OCI-LY1 (cell line): ENCODE measurements at regions not wholly inside any gene's neighbourhood (a gene's known extent, or its start where the extent isn't known, plus 50 kb on each side); places are given as distances from the start of the nearest gene placed in this dataset.

Experiments
- CTCF ChIP-seq: fragments of 200-600 bp; sonication (generic), shearing (Covaris generic); IDR thresholded peaks from 2 replicates; pipeline ENCODE4 v1.5.1; 2017; ENCODE audit warnings: mild to moderate bottlenecking, antibody characterized with exemption, low read length, moderate library complexity, mixed read lengths
- EZH2 ChIP-seq: fragments of 200-600 bp; sonication (generic), shearing (Covaris generic); IDR thresholded peaks from 2 replicates; pipeline ENCODE4 v1.8.0; 2017; ENCODE audit warnings: borderline replicate concordance, mixed run types, mild to moderate bottlenecking, antibody characterized with exemption, low read length, moderate library complexity, mixed read lengths

GRCh38 chr7:157473051-157473569 is 136.3 kb downstream of the DNAJB6 start:
- TF ChIP-seq EZH2 (no peak), CTCF (no peak)
